SHP77 (cell line): ENCODE measurements at regions not wholly inside any gene's neighbourhood (a gene's known extent, or its start where the extent isn't known, plus 50 kb on each side); places are given as distances from the start of the nearest gene placed in this dataset.

Source experiments
- DNase-seq, 2 experiments: peaks; one replicate each; lab custom pipeline; 2025; lab: John Stamatoyannopoulos, UW

- DNase-seq: no peak
These were observed 243.9 kb upstream of the VCX3A start for GRCh38 chrX:6778544-6779503.

- no peak for DNase-seq
These were observed 242.5 kb upstream of the VCX3A start for GRCh38 chrX:6777238-6778002.

DNA sequence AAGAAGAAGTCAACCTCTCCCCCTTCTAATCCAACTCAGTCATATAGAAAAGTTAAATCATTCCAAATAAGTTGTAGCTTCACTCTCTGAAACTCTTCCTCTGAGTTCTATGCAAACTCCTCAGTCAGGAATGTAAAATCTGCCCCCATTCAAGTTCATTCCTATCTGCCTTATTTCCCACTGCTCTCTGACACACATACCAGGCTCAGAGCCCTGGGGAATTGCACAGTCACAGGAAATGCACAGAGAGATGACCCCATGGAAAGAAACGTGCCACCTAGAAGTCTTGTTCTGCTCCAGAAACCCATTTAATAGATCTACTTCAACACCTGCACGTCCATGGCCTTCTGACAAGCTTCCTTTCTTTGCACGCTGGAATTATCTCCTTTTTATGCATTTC lies 236.0 kb upstream of the VCX3A start:
- DNase-seq: no peak

DNA sequence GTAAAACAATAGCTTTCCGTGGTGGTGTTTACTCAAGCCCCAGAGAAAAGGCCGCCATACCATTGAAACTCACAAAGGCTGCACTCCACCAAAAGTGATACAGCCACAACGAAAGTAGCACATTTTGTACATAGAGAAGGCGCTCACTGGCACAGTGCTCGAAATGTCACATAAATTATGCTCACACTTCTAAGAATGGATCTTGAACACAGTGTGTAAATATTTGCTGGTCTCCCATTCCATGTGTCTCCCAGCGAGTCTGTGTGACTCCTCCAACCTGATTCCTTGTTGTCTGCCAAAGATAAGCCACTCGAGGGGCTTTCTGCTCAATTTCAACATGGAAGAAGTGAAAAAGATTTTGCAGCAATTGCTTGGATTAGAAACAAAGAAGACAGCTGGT lies 234.0 kb upstream of the VCX3A start:
- DNase-seq: peak; percentile 47 to 51

DNA sequence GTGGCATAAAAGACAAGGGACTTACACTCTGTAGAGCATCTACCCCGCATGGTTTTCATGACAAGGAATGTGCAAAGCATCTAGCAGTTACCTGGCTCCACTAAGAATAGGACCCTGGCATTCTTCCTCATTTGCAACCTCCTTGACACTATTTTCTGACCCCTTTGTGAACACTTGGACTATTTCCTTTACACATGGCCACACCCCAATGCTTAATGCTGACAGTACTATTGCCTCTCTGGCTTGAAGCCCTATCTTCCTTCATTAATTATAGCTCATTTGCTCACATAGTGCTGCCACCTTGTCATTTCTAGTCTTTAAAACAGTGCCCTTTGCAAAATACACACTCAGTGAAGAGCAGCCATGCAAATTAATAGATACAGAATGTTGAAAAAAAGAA lies 226.3 kb upstream of the VCX3A start:
- DNase-seq: no peak

DNA sequence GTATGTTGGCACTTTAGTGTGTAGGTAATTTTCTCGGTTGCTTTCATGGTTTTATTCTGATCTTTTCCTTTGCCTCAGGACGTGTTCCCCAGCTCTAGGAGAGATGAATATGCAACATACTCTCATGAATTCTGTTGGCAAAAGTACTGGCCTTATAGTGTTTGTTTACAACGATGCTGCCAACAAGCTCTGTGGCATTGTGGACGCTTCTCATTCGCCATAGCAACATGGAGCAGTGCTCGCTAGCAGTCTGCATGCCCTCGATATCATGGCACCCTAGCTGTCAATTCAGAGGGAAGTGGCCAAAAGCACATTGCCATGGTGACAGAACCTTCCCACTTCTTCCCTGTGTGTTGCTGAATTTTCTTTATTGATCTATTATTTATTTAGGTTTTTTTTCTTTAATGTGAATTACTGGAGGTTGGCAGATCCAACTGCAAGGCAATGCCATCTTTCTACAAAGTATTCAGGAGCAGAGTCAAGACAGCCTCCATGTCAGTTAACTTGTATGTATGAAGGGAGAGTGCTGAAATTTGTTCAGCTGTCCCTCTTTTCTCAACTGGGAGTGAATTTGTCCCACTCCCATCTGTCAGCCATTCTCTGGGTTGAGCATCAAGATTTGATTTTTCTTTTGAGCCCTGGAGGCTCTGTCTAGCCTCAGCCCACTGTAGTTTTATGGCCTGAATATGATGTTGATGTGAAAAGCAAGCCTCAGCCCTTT lies 224.9 kb upstream of the VCX3A start:
- no peak for DNase-seq

- no peak for DNase-seq
These were observed 223.3 kb upstream of the VCX3A start for GRCh38 chrX:6758234-6758633.

DNA sequence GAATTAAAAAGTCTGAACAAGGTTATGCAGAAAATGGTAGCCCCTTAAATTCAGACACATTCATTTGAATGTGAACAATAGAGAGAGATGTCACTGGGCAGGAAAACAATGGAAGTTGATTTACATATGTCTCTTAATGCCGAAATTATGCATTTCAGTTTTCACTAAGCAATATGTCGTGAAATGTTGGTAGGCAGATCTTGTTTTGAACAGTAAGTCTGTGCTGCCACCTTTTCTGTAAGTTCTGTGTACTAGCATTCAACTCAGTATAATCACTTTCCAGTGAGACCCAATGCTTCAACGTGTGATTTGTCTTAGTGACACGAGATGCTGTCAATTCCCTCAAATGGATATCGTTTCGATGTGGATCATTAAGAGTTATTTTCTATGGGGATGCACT lies 222.7 kb upstream of the VCX3A start:
- DNase-seq: no peak

GRCh38 chrX:6748595-6748994 lies 213.7 kb upstream of the VCX3A start:
- no peak for DNase-seq

GRCh38 chrX:6738518-6739470 lies 203.9 kb upstream of the VCX3A start:
- no peak for DNase-seq

- no peak for DNase-seq
These were observed 200.1 kb upstream of the VCX3A start for GRCh38 chrX:6734844-6735634.

DNA sequence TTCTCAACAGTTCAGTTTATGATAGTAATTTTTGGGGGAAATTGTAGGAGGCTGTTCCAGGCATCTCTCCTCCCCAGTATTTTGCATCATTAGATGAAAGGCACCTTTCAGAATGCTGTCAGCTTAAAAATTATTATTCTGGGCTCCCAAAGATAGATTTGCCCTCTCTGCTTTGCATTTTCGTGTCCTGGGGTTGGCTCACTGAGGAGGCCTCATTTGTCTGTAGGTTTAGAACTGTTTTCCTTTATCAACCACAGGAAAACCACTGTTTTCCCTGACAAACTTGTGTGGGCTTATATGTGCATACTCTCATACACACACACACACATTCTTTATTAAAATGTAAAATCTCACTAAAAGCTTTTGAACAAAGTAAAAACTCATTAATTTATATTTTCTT lies 197.2 kb upstream of the VCX3A start:
- DNase-seq: no peak

GRCh38 chrX:6729626-6730025 lies 194.7 kb upstream of the VCX3A start:
- no peak for DNase-seq

DNA sequence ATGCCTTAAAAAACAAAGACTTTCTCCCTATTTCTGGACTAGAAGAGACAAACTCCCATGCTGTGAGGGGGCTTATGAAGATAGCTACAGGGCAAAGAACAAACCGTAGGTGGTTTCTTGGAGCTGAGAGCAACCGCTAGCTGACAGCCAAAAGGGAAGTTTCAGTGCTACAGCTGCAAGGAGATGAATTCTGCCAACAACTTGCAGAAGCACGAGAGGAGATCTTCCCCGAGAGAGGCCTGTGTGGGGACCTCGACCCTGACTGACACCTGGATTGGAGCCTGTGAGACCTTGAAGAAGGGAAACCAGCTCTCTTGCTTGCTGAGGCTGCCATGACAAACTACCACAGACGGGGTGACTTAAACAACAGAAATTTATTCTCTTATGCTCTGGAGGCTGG lies 183.8 kb upstream of the VCX3A start:
- no peak for DNase-seq

DNA sequence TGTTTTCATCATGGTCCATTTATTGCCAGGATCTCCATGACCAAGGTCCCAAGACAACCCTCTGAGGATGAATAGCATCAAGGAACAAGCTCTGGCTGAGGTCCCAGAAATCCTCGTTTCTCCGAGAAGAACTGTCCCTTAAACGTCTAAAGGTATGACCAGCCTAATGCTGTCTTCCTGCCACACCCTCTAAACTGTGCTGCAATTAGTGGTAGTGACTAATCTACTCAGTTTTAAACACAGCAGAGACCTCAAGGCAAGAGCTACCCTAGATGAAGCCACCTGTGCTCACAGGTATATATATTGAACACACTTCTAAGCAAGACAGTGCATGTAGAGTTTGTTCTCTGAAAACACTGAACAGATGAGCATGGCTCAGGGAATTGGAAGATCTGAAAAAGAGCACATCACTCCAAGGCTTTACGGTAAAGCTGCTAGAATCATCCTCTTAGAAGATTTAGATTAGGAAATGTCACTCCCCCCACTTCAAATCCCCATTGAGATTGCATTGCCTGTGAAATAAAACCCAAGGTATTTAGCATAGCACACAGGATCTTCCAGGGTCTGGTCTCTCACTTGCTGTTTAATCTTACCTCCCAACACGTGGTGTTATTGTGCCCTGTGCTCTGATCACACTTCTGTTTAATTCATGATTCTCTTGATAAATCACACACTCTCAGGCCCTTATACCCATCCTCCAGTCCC lies 173.9 kb upstream of the VCX3A start:
- DNase-seq: no peak

DNA sequence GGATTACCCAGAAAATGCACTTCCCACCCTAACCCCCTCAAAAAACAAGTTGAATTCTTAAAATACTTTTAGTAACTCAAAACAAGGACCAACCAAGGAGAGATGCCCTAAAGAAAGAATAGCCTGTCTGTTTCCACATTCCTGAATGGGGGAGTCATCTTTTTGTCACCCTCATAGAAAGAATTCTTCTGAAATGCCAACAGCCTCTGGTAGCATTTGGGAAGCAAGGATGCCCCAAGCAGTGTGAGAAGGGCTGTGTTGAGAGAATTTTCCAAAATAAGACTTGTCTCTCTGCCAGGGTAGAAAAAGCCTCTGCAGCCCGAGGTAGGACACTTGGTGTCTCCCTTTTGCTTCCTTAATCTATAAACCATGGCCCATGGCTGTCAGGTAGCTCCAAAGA lies 173.1 kb upstream of the VCX3A start:
- DNase-seq: no peak

DNA sequence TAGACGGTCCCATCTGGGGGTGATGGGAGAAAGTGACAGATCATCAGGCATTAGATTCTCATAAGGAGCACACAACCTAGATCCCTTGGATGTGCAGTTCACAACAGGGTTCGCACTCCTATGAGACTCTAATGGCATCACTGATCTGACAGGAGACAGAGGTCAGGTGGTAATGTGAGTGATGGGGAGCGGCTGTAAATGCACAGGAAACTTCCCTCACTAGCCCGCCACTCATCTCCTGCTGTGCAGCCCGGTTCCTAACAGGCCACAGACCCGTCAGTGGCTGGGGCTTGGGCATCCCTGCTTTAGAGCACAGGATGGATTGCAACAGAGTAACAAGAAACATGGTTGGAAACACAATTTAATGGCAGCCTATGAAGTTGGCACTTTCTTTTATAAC lies 172.6 kb upstream of the VCX3A start:
- DNase-seq: no peak

DNA sequence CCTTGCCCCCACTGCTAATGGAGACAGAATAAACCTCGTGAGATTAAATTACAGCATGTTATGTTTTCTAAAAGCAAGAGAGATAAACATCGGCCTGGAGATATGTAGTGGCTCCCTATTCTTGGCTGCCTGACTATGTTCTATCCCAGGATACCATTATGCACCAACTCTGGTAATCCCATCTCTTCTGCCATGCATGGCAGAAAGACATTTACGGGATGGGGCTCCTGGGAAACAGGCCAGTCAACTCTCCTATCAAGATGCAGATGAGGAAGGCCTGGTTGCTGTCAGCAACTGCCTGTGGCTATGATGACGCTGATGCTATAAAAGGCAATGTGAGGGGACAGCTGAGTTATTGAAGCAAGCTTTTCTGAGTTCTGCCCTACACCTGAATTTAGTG lies 166.2 kb upstream of the VCX3A start:
- DNase-seq: no peak

- no peak for DNase-seq
These were observed 160.8 kb upstream of the VCX3A start for GRCh38 chrX:6695717-6696116.

GRCh38 chrX:6694977-6695376 lies 160.1 kb upstream of the VCX3A start:
- no peak for DNase-seq
